HEK293 (cell line): ENCODE measurements at regions not wholly inside any gene's neighbourhood (a gene's known extent, or its start where the extent isn't known, plus 50 kb on each side); places are given as distances from the start of the nearest gene placed in this dataset.
A peak's percentile ranks its signal among the peaks of the same experiment; 100 is the strongest.

Experiments used
- CTCF ChIA-PET: fragments of 350-600 bp; formaldehyde crosslinking; extraction: SDS; loops from one replicate; lab custom pipeline; 2021; ENCODE audit warnings: antibody characterized with exemption; lab: Yijun Ruan, JAX
- POLR2A ChIA-PET: fragments of 300-600 bp; formaldehyde crosslinking; extraction: SDS; loops from one replicate; lab custom pipeline; 2020; ENCODE audit warnings: antibody characterized with exemption, inconsistent platforms; lab: Yijun Ruan, JAX
- H3K27ac ChIP-seq: fragments of 200-500 bp; sonication (Bioruptor generic); 2 replicates; pipeline ENCODE4 v1.5.1; 2014; ENCODE audit warnings: low read depth, low read length, control low read depth, inconsistent platforms; ENCODE audit errors: extremely low read depth
- H3K36me3 ChIP-seq, 2 experiments: fragments of 200-500 bp in 1 of 2; sonication (Bioruptor generic) in 1 of 2; 1 replicate in 1 of 2; 2 replicates in 1 of 2; pipeline ENCODE4 v1.5.1; 2014 to 2017; ENCODE audit warnings: inconsistent platforms in 2 of 2, low read length in 2 of 2; ENCODE audit not compliant: control insufficient read depth in 2 of 2, insufficient read depth in 1 of 2
- H3K4me1 ChIP-seq: fragments of 200-500 bp; sonication (Bioruptor generic); 2 replicates; pipeline ENCODE4 v1.5.1; 2014; ENCODE audit warnings: mild to moderate bottlenecking, low read length, inconsistent platforms; ENCODE audit not compliant: control insufficient read depth, insufficient read depth
- H3K4me3 ChIP-seq: 2 replicates; pipeline ENCODE4 v1.5.1; 2011; ENCODE audit warnings: low read depth, mild to moderate bottlenecking, control low read depth, low read length, moderate library complexity
- H3K9me3 ChIP-seq: fragments of 200-500 bp; sonication (Bioruptor generic); 2 replicates; pipeline ENCODE4 v1.5.1; 2014; ENCODE audit warnings: low read depth, low read length, inconsistent platforms; ENCODE audit not compliant: control insufficient read depth, insufficient read depth
- TRIM28 ChIP-seq: IDR thresholded peaks from 2 replicates; pipeline ENCODE4 v1.6.1; 2011; ENCODE audit warnings: low read length, control low read depth, borderline replicate concordance
- ZBTB21 ChIP-seq: fragments of 450-650 bp; formaldehyde crosslinking; IDR thresholded peaks from 2 replicates; pipeline ENCODE4 v1.5.1; 2017; ENCODE audit warnings: missing biosample characterization, missing genetic modification characterization
- ZBTB7A ChIP-seq: fragments of 450-650 bp; formaldehyde crosslinking; IDR thresholded peaks from 2 replicates; pipeline ENCODE4 v1.5.1; 2016; ENCODE audit warnings: low read depth, missing biosample characterization, missing genetic modification characterization
- ZNF10 ChIP-seq: fragments of 450-650 bp; formaldehyde crosslinking; IDR thresholded peaks from 2 replicates; pipeline ENCODE4 v1.5.1; 2017; ENCODE audit warnings: missing biosample characterization, missing genetic modification characterization
- ZNF146 ChIP-seq: fragments of 450-650 bp; formaldehyde crosslinking; IDR thresholded peaks from 2 replicates; pipeline ENCODE4 v1.5.1; 2016; ENCODE audit warnings: missing biosample characterization, missing genetic modification characterization
- ZNF223 ChIP-seq: fragments of 450-650 bp; formaldehyde crosslinking; IDR thresholded peaks from 2 replicates; pipeline ENCODE4 v1.5.1; 2016; ENCODE audit warnings: missing biosample characterization, missing genetic modification characterization
- ZNF239 ChIP-seq: fragments of 450-650 bp; formaldehyde crosslinking; IDR thresholded peaks from 2 replicates; pipeline ENCODE4 v1.5.1; 2016; ENCODE audit warnings: missing biosample characterization, missing genetic modification characterization
- ZNF302 ChIP-seq: fragments of 450-650 bp; formaldehyde crosslinking; IDR thresholded peaks from 2 replicates; pipeline ENCODE4 v1.5.1; 2016; ENCODE audit warnings: missing biosample characterization, missing genetic modification characterization, low read depth
- ZNF366 ChIP-seq: fragments of 450-650 bp; formaldehyde crosslinking; conservative IDR thresholded peaks from 2 replicates; pipeline ENCODE4 v1.5.1; 2016; ENCODE audit warnings: missing biosample characterization, missing genetic modification characterization
- ZNF37A ChIP-seq: fragments of 450-650 bp; IDR thresholded peaks from 2 replicates; pipeline ENCODE4 v1.5.1; 2018; ENCODE audit warnings: missing biosample characterization, missing genetic modification characterization
- ZNF404 ChIP-seq: fragments of 450-650 bp; formaldehyde crosslinking; IDR thresholded peaks from 2 replicates; pipeline ENCODE4 v1.5.1; 2017; ENCODE audit warnings: missing biosample characterization, missing genetic modification characterization
- ZNF416 ChIP-seq: fragments of 450-650 bp; formaldehyde crosslinking; IDR thresholded peaks from 2 replicates; pipeline ENCODE4 v1.5.1; 2016; ENCODE audit warnings: missing biosample characterization, missing genetic modification characterization
- ZNF560 ChIP-seq: fragments of 450-650 bp; formaldehyde crosslinking; IDR thresholded peaks from 2 replicates; pipeline ENCODE4 v1.5.1; 2017; ENCODE audit warnings: missing biosample characterization, missing genetic modification characterization, borderline replicate concordance
- ZNF639 ChIP-seq: fragments of 450-650 bp; formaldehyde crosslinking; IDR thresholded peaks from 2 replicates; pipeline ENCODE4 v1.5.1; 2016; ENCODE audit warnings: missing biosample characterization, missing genetic modification characterization
- ZNF660 ChIP-seq: fragments of 450-650 bp; IDR thresholded peaks from 2 replicates; pipeline ENCODE4 v1.5.1; 2018; ENCODE audit warnings: missing biosample characterization, mild to moderate bottlenecking, missing genetic modification characterization
- ZNF670 ChIP-seq: fragments of 450-650 bp; formaldehyde crosslinking; IDR thresholded peaks from 2 replicates; pipeline ENCODE4 v1.5.1; 2016; ENCODE audit warnings: missing biosample characterization, missing genetic modification characterization, low read depth
- ZNF768 ChIP-seq: fragments of 450-650 bp; formaldehyde crosslinking; IDR thresholded peaks from 2 replicates; pipeline ENCODE4 v1.5.1; 2018; ENCODE audit warnings: missing biosample characterization, mild to moderate bottlenecking, missing genetic modification characterization
- ZNF791 ChIP-seq: fragments of 450-650 bp; formaldehyde crosslinking; IDR thresholded peaks from 2 replicates; pipeline ENCODE4 v1.5.1; 2016; ENCODE audit warnings: missing biosample characterization, missing genetic modification characterization
- ZXDB ChIP-seq: fragments of 450-650 bp; formaldehyde crosslinking; IDR thresholded peaks from 2 replicates; pipeline ENCODE4 v1.5.1; 2016; ENCODE audit warnings: missing biosample characterization, missing genetic modification characterization
- TF ChIP-seq, protein P1 (sequence below): fragments of 450-650 bp; formaldehyde crosslinking; IDR thresholded peaks from 2 replicates; pipeline ENCODE4 v1.5.1; 2017; ENCODE audit warnings: missing biosample characterization, missing genetic modification characterization

GRCh38 chr20:56715902-56716519 lies 86.9 kb downstream of the TFAP2C start:
- H3K27ac ChIP-seq: no peak overlapping the region
- no peaks in the 10 kb centered on the region for H3K4me1 ChIP-seq
- ChIA-PET CTCF (no interaction called here), POLR2A (no interaction called here)
- TF ChIP-seq ZNF239 (no peak), ZBTB7A (tag by site-specific recombination) (no peak), ZNF223 (tag by site-specific recombination) (no peak), ZNF10 (tag by site-specific recombination) (no peak), ZNF366 (peak; percentile 98)
- TF ChIP-seq, protein P1, sequence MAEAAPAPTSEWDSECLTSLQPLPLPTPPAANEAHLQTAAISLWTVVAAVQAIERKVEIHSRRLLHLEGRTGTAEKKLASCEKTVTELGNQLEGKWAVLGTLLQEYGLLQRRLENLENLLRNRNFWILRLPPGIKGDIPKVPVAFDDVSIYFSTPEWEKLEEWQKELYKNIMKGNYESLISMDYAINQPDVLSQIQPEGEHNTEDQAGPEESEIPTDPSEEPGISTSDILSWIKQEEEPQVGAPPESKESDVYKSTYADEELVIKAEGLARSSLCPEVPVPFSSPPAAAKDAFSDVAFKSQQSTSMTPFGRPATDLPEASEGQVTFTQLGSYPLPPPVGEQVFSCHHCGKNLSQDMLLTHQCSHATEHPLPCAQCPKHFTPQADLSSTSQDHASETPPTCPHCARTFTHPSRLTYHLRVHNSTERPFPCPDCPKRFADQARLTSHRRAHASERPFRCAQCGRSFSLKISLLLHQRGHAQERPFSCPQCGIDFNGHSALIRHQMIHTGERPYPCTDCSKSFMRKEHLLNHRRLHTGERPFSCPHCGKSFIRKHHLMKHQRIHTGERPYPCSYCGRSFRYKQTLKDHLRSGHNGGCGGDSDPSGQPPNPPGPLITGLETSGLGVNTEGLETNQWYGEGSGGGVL (tag by site-specific recombination): no peak
- no peaks in the 10 kb centered on the region for H3K9me3 ChIP-seq
- no peak overlapping the region for H3K4me3 ChIP-seq
- H3K36me3 ChIP-seq: no peaks in the 10 kb centered on the region

GRCh38 chr20:56716806-56717205 lies 87.7 kb downstream of the TFAP2C start:
- no peak for TF ChIP-seq ZNF302 (tag by site-specific recombination)
- TF ChIP-seq ZNF146 (tag by site-specific recombination): no peak
- TF ChIP-seq TRIM28: no peak
- TF ChIP-seq ZNF660 (tag by site-specific recombination): no peak
- no peak for TF ChIP-seq ZNF791 (tag by site-specific recombination)
- no peak for TF ChIP-seq ZNF670
- TF ChIP-seq ZNF37A (tag by site-specific recombination): no peak
- no peak for TF ChIP-seq ZNF404 (tag by site-specific recombination)
- ChIA-PET CTCF (no interaction called here), POLR2A (no interaction called here)
- Histone ChIP-seq H3K4me1 (no peaks in the 10 kb centered on the region), H3K36me3 (no peaks in the 10 kb centered on the region), H3K9me3 (no peaks in the 10 kb centered on the region), H3K27ac (no peak overlapping the region), H3K4me3 (no peak overlapping the region)

- no peaks in the 10 kb centered on the region for H3K4me1 ChIP-seq
- POLR2A ChIA-PET: no interaction called here
- CTCF ChIA-PET: no interaction called here
- H3K36me3 ChIP-seq: no peaks in the 10 kb centered on the region
- no peak overlapping the region for H3K4me3 ChIP-seq
- H3K9me3 ChIP-seq: no peaks in the 10 kb centered on the region
- no peak overlapping the region for H3K27ac ChIP-seq
- TF ChIP-seq ZNF416 (tag by site-specific recombination) (no peak), ZNF639 (tag by site-specific recombination) (no peak), ZBTB21 (tag by site-specific recombination) (no peak), ZNF560 (tag by site-specific recombination) (no peak), ZXDB (no peak), ZNF768 (tag by site-specific recombination) (no peak)
Observed at GRCh38 chr20:56718816-56719215, 89.7 kb downstream of the TFAP2C start.
